ENCODE measurements at regions not wholly inside any gene's neighbourhood (a gene's known extent, or its start where the extent isn't known, plus 50 kb on each side); places are given as distances from the start of the nearest gene placed in this dataset.

- 90 to 94% methylated on average over 2 to 3 of the region's 7 CpGs for WGBS, 2 experiments (ENCODE audit: insufficient coverage in 2 of 2)
- Histone ChIP-seq H3K4me3 (ENCODE audit: extremely low read depth, insufficient read depth, low read length, poor library complexity, severe bottlenecking) (no peak overlapping the region), H3K36me3 (ENCODE audit: control insufficient read depth, insufficient read depth, low read length) (no peaks in the 10 kb centered on the region), H3K4me1 (ENCODE audit: control insufficient read depth, insufficient read depth, low read length, poor library complexity, severe bottlenecking) (no peaks in the 10 kb centered on the region), H3K27ac (ENCODE audit: low read depth, low read length, severe bottlenecking) (no peak overlapping the region), H3K9me3 (ENCODE audit: control insufficient read depth, low read length) (no peaks in the 10 kb centered on the region)
Measured at GRCh38 chrX:39534949-39535348, 562.8 kb downstream of the BCOR start.

GRCh38 chrX:39536211-39536610 lies 561.5 kb downstream of the BCOR start:
- H3K36me3 ChIP-seq (ENCODE audit: control insufficient read depth, insufficient read depth, low read length): no peaks in the 10 kb centered on the region
- no peaks in the 10 kb centered on the region for H3K9me3 ChIP-seq (ENCODE audit: control insufficient read depth, low read length)
- 100% methylated on average over 2 of the region's 12 CpGs; no CpG with 5 or more reads in 1 of the 2 experiments for WGBS, 2 experiments (ENCODE audit: insufficient coverage in 2 of 2)
- H3K4me3 ChIP-seq (ENCODE audit: extremely low read depth, insufficient read depth, low read length, poor library complexity, severe bottlenecking): no peak overlapping the region
- no peaks in the 10 kb centered on the region for H3K4me1 ChIP-seq (ENCODE audit: control insufficient read depth, insufficient read depth, low read length, poor library complexity, severe bottlenecking)
- H3K27ac ChIP-seq (ENCODE audit: low read depth, low read length, severe bottlenecking): no peak overlapping the region

GRCh38 chrX:39541881-39542280 lies 555.9 kb downstream of the BCOR start:
- Histone ChIP-seq H3K4me3 (ENCODE audit: extremely low read depth, insufficient read depth, low read length, poor library complexity, severe bottlenecking) (no peak overlapping the region), H3K4me1 (ENCODE audit: control insufficient read depth, insufficient read depth, low read length, poor library complexity, severe bottlenecking) (no peaks in the 10 kb centered on the region), H3K9me3 (ENCODE audit: control insufficient read depth, low read length) (no peaks in the 10 kb centered on the region), H3K27ac (ENCODE audit: low read depth, low read length, severe bottlenecking) (no peak overlapping the region), H3K36me3 (ENCODE audit: control insufficient read depth, insufficient read depth, low read length) (no peaks in the 10 kb centered on the region)
- WGBS, 2 experiments (ENCODE audit: insufficient coverage in 2 of 2): 100% methylated on average over 1 to 4 of the region's 5 CpGs

- H3K9me3 ChIP-seq (ENCODE audit: control insufficient read depth, low read length): no peaks in the 10 kb centered on the region
- no peaks in the 10 kb centered on the region for H3K4me1 ChIP-seq (ENCODE audit: control insufficient read depth, insufficient read depth, low read length, poor library complexity, severe bottlenecking)
- WGBS, 2 experiments (ENCODE audit: insufficient coverage in 2 of 2): 78 to 81% methylated on average over 3 to 7 of the region's 12 CpGs
- H3K4me3 ChIP-seq (ENCODE audit: extremely low read depth, insufficient read depth, low read length, poor library complexity, severe bottlenecking): no peak overlapping the region
- no peaks in the 10 kb centered on the region for H3K36me3 ChIP-seq (ENCODE audit: control insufficient read depth, insufficient read depth, low read length)
- no peak overlapping the region for H3K27ac ChIP-seq (ENCODE audit: low read depth, low read length, severe bottlenecking)
Measured at GRCh38 chrX:39542316-39542715, 555.4 kb downstream of the BCOR start.

DNA sequence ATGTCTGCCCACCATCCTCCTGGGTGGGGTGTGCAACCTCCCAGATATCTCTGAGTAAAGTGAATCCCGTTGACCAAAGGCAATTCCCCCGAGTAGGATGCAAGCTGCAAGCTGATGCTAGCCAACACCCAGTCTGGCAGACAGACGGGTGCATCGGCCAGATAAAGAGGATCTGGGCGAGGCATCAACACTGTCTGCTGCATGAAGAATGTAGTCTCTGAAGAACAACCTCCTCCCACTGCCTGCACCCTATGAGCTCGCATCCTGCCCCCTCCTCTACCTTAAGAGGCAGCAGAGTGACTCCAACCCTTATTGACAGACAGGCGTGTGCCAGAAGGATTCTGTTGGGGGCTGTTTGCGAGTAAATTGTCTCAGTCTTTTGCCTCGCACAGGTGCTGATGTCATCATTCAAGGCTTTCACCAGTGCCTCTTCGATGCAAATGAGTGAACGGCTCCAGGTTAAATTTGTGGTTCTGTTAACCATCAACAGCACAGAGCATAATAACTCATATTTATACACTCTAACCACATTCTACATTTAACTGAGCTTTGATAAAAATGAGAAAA lies 546.9 kb downstream of the BCOR start:
- Histone ChIP-seq H3K36me3 (ENCODE audit: control insufficient read depth, insufficient read depth, low read length) (no peaks in the 10 kb centered on the region), H3K27ac (ENCODE audit: low read depth, low read length, severe bottlenecking) (no peak overlapping the region), H3K4me1 (ENCODE audit: control insufficient read depth, insufficient read depth, low read length, poor library complexity, severe bottlenecking) (no peaks in the 10 kb centered on the region), H3K4me3 (ENCODE audit: extremely low read depth, insufficient read depth, low read length, poor library complexity, severe bottlenecking) (no peak overlapping the region), H3K9me3 (ENCODE audit: control insufficient read depth, low read length) (no peaks in the 10 kb centered on the region)
- whole genome bisulfite sequencing, 2 experiments (ENCODE audit: insufficient coverage in 2 of 2): 68 to 81% methylated on average over 5 to 7 of the region's 11 CpGs

DNA sequence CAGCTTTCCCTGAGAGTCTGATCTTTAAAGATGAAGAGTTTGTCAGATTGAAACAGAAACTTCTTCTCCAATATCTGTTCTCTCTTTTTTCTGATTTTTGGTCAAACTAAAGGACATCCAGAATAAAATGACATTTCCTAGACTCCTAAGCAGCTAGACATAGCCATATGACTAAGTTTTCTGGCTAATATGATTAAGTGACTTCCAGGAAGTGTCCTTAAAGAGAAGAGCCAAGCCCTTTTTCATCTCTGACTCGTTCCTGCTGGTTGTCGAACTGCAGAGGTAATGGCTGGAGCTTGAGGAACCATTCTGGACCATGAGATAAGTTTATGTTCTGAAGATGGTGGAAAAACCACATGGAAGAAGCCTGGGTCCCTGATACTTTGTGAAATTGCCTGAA lies 546.0 kb downstream of the BCOR start:
- no peak overlapping the region for H3K4me3 ChIP-seq (ENCODE audit: extremely low read depth, insufficient read depth, low read length, poor library complexity, severe bottlenecking)
- H3K27ac ChIP-seq (ENCODE audit: low read depth, low read length, severe bottlenecking): no peak overlapping the region
- WGBS, 2 experiments (ENCODE audit: insufficient coverage in 2 of 2): no CpG with 5 or more reads among the region's 2 CpGs
- H3K4me1 ChIP-seq (ENCODE audit: control insufficient read depth, insufficient read depth, low read length, poor library complexity, severe bottlenecking): no peaks in the 10 kb centered on the region
- H3K9me3 ChIP-seq (ENCODE audit: control insufficient read depth, low read length): no peaks in the 10 kb centered on the region
- H3K36me3 ChIP-seq (ENCODE audit: control insufficient read depth, insufficient read depth, low read length): no peaks in the 10 kb centered on the region

GRCh38 chrX:39555431-39555830 lies 542.3 kb downstream of the BCOR start:
- no peaks in the 10 kb centered on the region for H3K9me3 ChIP-seq (ENCODE audit: control insufficient read depth, low read length)
- no peak overlapping the region for H3K4me3 ChIP-seq (ENCODE audit: extremely low read depth, insufficient read depth, low read length, poor library complexity, severe bottlenecking)
- 84 to 97% methylated on average over 4 of the region's 4 CpGs for WGBS, 2 experiments (ENCODE audit: insufficient coverage in 2 of 2)
- H3K27ac ChIP-seq (ENCODE audit: low read depth, low read length, severe bottlenecking): no peak overlapping the region
- H3K36me3 ChIP-seq (ENCODE audit: control insufficient read depth, insufficient read depth, low read length): no peaks in the 10 kb centered on the region
- no peaks in the 10 kb centered on the region for H3K4me1 ChIP-seq (ENCODE audit: control insufficient read depth, insufficient read depth, low read length, poor library complexity, severe bottlenecking)

GRCh38 chrX:39556056-39556455 lies 541.7 kb downstream of the BCOR start:
- Histone ChIP-seq H3K4me1 (ENCODE audit: control insufficient read depth, insufficient read depth, low read length, poor library complexity, severe bottlenecking) (no peaks in the 10 kb centered on the region), H3K27ac (ENCODE audit: low read depth, low read length, severe bottlenecking) (no peak overlapping the region), H3K36me3 (ENCODE audit: control insufficient read depth, insufficient read depth, low read length) (no peaks in the 10 kb centered on the region), H3K4me3 (ENCODE audit: extremely low read depth, insufficient read depth, low read length, poor library complexity, severe bottlenecking) (no peak overlapping the region), H3K9me3 (ENCODE audit: control insufficient read depth, low read length) (no peaks in the 10 kb centered on the region)
- no CpG with 5 or more reads among the region's 3 CpGs for WGBS, 2 experiments (ENCODE audit: insufficient coverage in 2 of 2)

GRCh38 chrX:39559229-39559628 lies 538.5 kb downstream of the BCOR start:
- Histone ChIP-seq H3K27ac (ENCODE audit: low read depth, low read length, severe bottlenecking) (no peak overlapping the region), H3K9me3 (ENCODE audit: control insufficient read depth, low read length) (no peaks in the 10 kb centered on the region), H3K36me3 (ENCODE audit: control insufficient read depth, insufficient read depth, low read length) (no peaks in the 10 kb centered on the region), H3K4me1 (ENCODE audit: control insufficient read depth, insufficient read depth, low read length, poor library complexity, severe bottlenecking) (no peaks in the 10 kb centered on the region), H3K4me3 (ENCODE audit: extremely low read depth, insufficient read depth, low read length, poor library complexity, severe bottlenecking) (no peak overlapping the region)
- WGBS, 2 experiments (ENCODE audit: insufficient coverage in 2 of 2): no CpG with 5 or more reads among the region's 4 CpGs

DNA sequence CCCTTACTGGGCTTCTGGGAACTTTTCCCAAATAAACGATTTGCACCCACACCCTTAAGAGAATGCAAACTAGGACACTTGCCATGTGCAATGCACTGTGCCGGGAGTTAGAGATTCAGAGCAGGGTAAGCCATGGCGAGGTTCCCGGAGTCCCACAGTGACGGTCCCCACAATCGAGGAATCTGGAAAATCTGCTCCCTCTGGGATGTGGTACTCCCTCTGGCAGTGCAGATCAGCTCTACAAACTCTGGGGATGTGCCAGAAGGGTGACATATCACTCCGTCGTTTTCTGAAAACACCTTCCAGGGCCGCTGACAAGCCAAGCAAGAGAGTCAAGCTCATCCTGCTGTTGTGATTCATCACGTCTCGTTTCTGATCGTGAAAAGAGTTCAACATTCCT lies 537.5 kb downstream of the BCOR start:
- Histone ChIP-seq H3K4me1 (ENCODE audit: control insufficient read depth, insufficient read depth, low read length, poor library complexity, severe bottlenecking) (no peaks in the 10 kb centered on the region), H3K27ac (ENCODE audit: low read depth, low read length, severe bottlenecking) (no peak overlapping the region), H3K36me3 (ENCODE audit: control insufficient read depth, insufficient read depth, low read length) (no peaks in the 10 kb centered on the region), H3K4me3 (ENCODE audit: extremely low read depth, insufficient read depth, low read length, poor library complexity, severe bottlenecking) (no peak overlapping the region), H3K9me3 (ENCODE audit: control insufficient read depth, low read length) (no peaks in the 10 kb centered on the region)
- 80 to 90% methylated on average over 8 to 9 of the region's 12 CpGs for WGBS, 2 experiments (ENCODE audit: insufficient coverage in 2 of 2)

DNA sequence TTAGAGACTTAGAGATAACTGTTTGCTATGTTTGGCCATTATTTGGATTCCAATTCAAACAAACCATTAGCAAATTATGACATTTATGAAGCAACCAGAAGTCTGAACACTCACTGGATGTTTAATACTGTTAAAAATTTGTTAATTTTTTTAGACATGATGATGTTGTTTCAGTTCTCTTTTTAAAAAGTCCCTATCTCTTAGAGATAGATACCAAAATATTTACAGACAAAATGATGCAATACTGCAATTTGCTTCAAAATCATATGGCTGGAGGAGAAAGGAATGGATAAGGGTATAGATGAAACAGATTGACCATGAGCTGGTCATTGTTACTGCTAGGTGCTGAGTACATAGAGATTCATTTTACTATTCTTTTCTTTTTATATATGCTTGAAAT lies 534.6 kb downstream of the BCOR start:
- no peaks in the 10 kb centered on the region for H3K9me3 ChIP-seq (ENCODE audit: control insufficient read depth, low read length)
- no peaks in the 10 kb centered on the region for H3K36me3 ChIP-seq (ENCODE audit: control insufficient read depth, insufficient read depth, low read length)
- no peak overlapping the region for H3K27ac ChIP-seq (ENCODE audit: low read depth, low read length, severe bottlenecking)
- H3K4me1 ChIP-seq (ENCODE audit: control insufficient read depth, insufficient read depth, low read length, poor library complexity, severe bottlenecking): no peaks in the 10 kb centered on the region
- no peak overlapping the region for H3K4me3 ChIP-seq (ENCODE audit: extremely low read depth, insufficient read depth, low read length, poor library complexity, severe bottlenecking)

All from mesodermal cell (in vitro differentiated cells).